MCF 10A (cell line): ENCODE measurements at regions not wholly inside any gene's neighbourhood (a gene's known extent, or its start where the extent isn't known, plus 50 kb on each side); places are given as distances from the start of the nearest gene placed in this dataset.
A peak's percentile ranks its signal among the peaks of the same experiment; 100 is the strongest.

Experiments
- BruUV-seq: library from RNA; stranded (reverse); fragments of 400-500 nt; replicated peaks from 2 replicates; lab custom pipeline; 2021; lab: Mats Ljungman, UMichigan
- CTCF ChIA-PET: fragments of 300-600 bp; sonication (Branson Sonifier 250); formaldehyde crosslinking; extraction: SDS; loops from one replicate; lab custom pipeline; 2021; ENCODE audit warnings: antibody characterized with exemption, inconsistent platforms; lab: Yijun Ruan, JAX
- POLR2A ChIA-PET: fragments of 300-600, 350-650 bp; sonication (Branson Sonifier 250); formaldehyde crosslinking; extraction: SDS; loops from one replicate; lab custom pipeline; 2020; ENCODE audit warnings: antibody characterized with exemption, inconsistent platforms; lab: Yijun Ruan, JAX
- DNase-seq: peaks from one replicate; pipeline ENCODE4 v3.0.0-alpha.2; 2018; ENCODE audit not compliant: unreplicated experiment
- H3K27ac Mint-ChIP-seq: one replicate; pipeline ENCODE4 v1.8.0; 2022; ENCODE audit warnings: mild to moderate bottlenecking, low read depth, mixed read lengths; ENCODE audit not compliant: unreplicated experiment
- H3K27me3 Mint-ChIP-seq: one replicate; pipeline ENCODE4 v1.8.0; 2022; ENCODE audit warnings: mixed read lengths; ENCODE audit not compliant: insufficient read depth, unreplicated experiment
- H3K36me3 Mint-ChIP-seq: one replicate; pipeline ENCODE4 v1.8.0; 2022; ENCODE audit warnings: mild to moderate bottlenecking, moderate library complexity, mixed read lengths; ENCODE audit not compliant: insufficient read depth, unreplicated experiment
- H3K4me1 Mint-ChIP-seq: one replicate; pipeline ENCODE4 v1.8.0; 2022; ENCODE audit warnings: mixed read lengths; ENCODE audit not compliant: insufficient read depth, unreplicated experiment
- H3K4me3 Mint-ChIP-seq: one replicate; pipeline ENCODE4 v1.8.0; 2022; ENCODE audit warnings: mild to moderate bottlenecking, moderate library complexity, mixed read lengths; ENCODE audit not compliant: unreplicated experiment
- H3K9me3 Mint-ChIP-seq: one replicate; pipeline ENCODE4 v1.8.0; 2022; ENCODE audit warnings: mixed read lengths; ENCODE audit not compliant: unreplicated experiment
- CTCF ChIP-seq: fragments of 200-600 bp; IDR thresholded peaks from one replicate; pipeline ENCODE4 v1.8.0; 2022; ENCODE audit warnings: antibody characterized with exemption, mild to moderate bottlenecking; ENCODE audit not compliant: unreplicated experiment
- intact Hi-C: fragments of 100-400 bp; cut with micrococcal nuclease; formaldehyde crosslinking; loops from 2 replicates; pipeline ENCODE4 v1.14.1; 2022

- Mint-ChIP-seq H3K4me3 (no peak overlapping the region), H3K27ac (peak overlapping the region; percentile 1), H3K27me3 (no peaks in the 10 kb centered on the region), H3K4me1 (peaks cover 21% of the 10 kb centered on the region), H3K36me3 (no peaks in the 10 kb centered on the region), H3K9me3 (no peaks in the 10 kb centered on the region)
- CTCF ChIA-PET = interaction anchor here (0.7 kb wide), 1 partner anchor 55 kb away, joined by 3 read pairs; no protein-coding TSS in a partner anchor
- intact Hi-C loops = no loop called here
- no TSS peak for BruUV-seq
- peak; percentile 87 for DNase-seq
- no peak for TF ChIP-seq CTCF
- POLR2A ChIA-PET = interaction anchor here (0.8 to 1.4 kb wide), 2 partner anchors 11 to 166 kb away, joined by 4 to 5 read pairs; no protein-coding TSS in a partner anchor
These were observed 51.0 kb upstream of the LIFR start for GRCh38 chr5:38607396-38607795.

- peak; percentile 43 for DNase-seq
- no peaks in the 10 kb centered on the region for H3K9me3 Mint-ChIP-seq
- intact Hi-C loops = no loop called here
These were observed 51.6 kb upstream of the LIFR start for GRCh38 chr5:38607930-38608564.

DNA sequence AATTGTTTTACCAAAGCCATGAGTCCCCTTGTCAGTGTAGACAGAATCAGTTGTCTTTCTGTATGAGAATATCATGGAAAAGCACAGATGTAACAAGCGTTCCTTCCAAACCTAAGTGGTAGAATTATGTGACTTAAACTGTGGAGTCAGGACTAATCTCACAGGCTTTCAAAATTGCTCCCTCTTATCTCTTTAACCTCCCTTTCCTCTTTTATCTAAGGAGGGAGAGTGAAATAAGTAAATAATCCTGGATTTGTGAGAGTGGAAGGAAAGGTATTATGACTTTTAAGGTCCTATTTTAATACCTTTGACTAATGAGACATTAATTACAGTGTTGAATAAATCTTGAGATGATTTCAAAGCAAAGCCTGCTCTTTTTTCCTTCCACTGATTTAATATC lies 52.4 kb upstream of the LIFR start:
- no peak for DNase-seq
- POLR2A ChIA-PET = no interaction called here
- intact Hi-C loops = no loop called here
- Mint-ChIP-seq H3K4me3 (no peak overlapping the region), H3K27me3 (no peaks in the 10 kb centered on the region), H3K36me3 (no peaks in the 10 kb centered on the region), H3K9me3 (no peaks in the 10 kb centered on the region), H3K4me1 (peaks cover 19% of the 10 kb centered on the region), H3K27ac (no peak overlapping the region)
- CTCF ChIA-PET = no interaction called here
- no TSS peak for BruUV-seq
- TF ChIP-seq CTCF = no peak

More at GRCh38 chr5:38607930-38608564, 51.6 kb upstream of the LIFR start:
- H3K27me3 Mint-ChIP-seq = no peaks in the 10 kb centered on the region
- H3K4me1 Mint-ChIP-seq = peaks cover 19% of the 10 kb centered on the region
- ChIA-PET POLR2A (interaction anchor here (0.8 to 1.4 kb wide), 2 partner anchors 12 to 166 kb away, joined by 4 to 5 read pairs; no protein-coding TSS in a partner anchor), CTCF (interaction anchor here (0.7 kb wide), 1 partner anchor 55 kb away, joined by 3 read pairs; no protein-coding TSS in a partner anchor)
- TF ChIP-seq CTCF = no peak
- no peak overlapping the region for H3K4me3 Mint-ChIP-seq
- no peaks in the 10 kb centered on the region for H3K36me3 Mint-ChIP-seq
- H3K27ac Mint-ChIP-seq = no peak overlapping the region
- BruUV-seq = no TSS peak

GRCh38 chr5:38612851-38613250 lies 56.4 kb upstream of the LIFR start:
- ChIA-PET CTCF (interaction anchor here (0.5 to 1.4 kb wide), 3 partner anchors 18 to 407 kb away, joined by 3 read pairs; no protein-coding TSS in a partner anchor), POLR2A (interaction anchor here (0.8 to 1.0 kb wide), 3 partner anchors 11 to 19 kb away, joined by 3 to 4 read pairs (median 3); no protein-coding TSS in a partner anchor)
- no peak for DNase-seq
- H3K27me3 Mint-ChIP-seq = no peaks in the 10 kb centered on the region
- H3K36me3 Mint-ChIP-seq = no peaks in the 10 kb centered on the region
- no peak for TF ChIP-seq CTCF
- intact Hi-C loops = no loop called here
- H3K4me3 Mint-ChIP-seq = no peak overlapping the region
- no peak overlapping the region for H3K27ac Mint-ChIP-seq
- H3K4me1 Mint-ChIP-seq = peaks cover 5% of the 10 kb centered on the region
- H3K9me3 Mint-ChIP-seq = no peaks in the 10 kb centered on the region
- no TSS peak for BruUV-seq
